ENCODE measurements at regions not wholly inside any gene's neighbourhood (a gene's known extent, or its start where the extent isn't known, plus 50 kb on each side); places are given as distances from the start of the nearest gene placed in this dataset.

DNA sequence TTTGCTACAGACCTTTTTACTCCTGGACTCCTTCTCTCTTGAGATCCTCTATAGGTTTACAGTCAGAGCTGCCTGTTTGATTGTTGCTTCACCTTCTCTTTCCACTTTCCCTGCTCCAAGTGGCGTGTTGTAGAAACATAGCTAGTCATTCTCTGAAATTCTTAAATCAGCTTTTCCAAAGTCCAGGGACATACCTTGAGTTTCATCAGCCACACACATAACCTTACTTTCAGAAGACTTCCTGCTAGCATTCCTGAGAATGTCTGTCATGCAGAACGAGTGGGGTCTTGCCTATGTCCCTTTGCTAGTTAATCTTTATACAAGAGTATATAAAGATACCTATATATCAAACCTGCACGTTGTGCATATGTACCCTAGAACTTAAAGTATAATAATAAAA, 230.3 kb upstream of the ZNF462 start:
- TF ChIP-seq RAD21 (IDR thresholded peaks at IDR 0.05; ENCODE audit: low read depth), result no peak
- no peak for TF ChIP-seq TEAD4 (IDR thresholded peaks at IDR 0.05)
- TF ChIP-seq, protein P1, sequence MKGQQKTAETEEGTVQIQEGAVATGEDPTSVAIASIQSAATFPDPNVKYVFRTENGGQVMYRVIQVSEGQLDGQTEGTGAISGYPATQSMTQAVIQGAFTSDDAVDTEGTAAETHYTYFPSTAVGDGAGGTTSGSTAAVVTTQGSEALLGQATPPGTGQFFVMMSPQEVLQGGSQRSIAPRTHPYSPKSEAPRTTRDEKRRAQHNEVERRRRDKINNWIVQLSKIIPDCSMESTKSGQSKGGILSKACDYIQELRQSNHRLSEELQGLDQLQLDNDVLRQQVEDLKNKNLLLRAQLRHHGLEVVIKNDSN (IDR thresholded peaks at IDR 0.05), result no peak
- no peak for TF ChIP-seq ZBTB7A (IDR thresholded peaks at IDR 0.05; ENCODE audit: low read depth)
- TF ChIP-seq FOXM1 (IDR thresholded peaks at IDR 0.05; ENCODE audit: borderline replicate concordance, low read depth), result no peak
- TF ChIP-seq EGR1 (IDR thresholded peaks at IDR 0.05), result no peak
- TF ChIP-seq, protein P2, sequence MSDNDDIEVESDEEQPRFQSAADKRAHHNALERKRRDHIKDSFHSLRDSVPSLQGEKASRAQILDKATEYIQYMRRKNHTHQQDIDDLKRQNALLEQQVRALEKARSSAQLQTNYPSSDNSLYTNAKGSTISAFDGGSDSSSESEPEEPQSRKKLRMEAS (IDR thresholded peaks at IDR 0.05), result no peak
- no peak for TF ChIP-seq TAF1 (IDR thresholded peaks at IDR 0.05; ENCODE audit: low read depth)

DNA sequence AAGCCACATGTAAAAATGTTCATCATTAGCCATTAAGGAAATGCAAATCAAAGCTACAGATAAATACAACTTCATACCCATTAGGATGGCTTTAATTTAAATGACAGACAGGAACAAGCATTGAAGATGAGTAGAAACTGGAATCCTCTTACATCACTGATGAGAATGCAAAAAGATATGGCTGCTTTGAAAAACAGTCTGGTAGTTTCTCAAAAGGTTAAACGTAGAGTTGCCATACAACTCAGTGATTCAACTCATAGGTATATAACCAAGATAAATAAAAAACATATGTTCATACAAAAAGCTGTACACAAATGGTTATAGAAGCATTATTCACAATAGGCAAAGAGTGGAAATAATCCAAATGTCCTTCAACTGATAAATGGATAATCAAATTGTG, 228.8 kb upstream of the ZNF462 start:
- no peak for TF ChIP-seq EP300 (IDR thresholded peaks at IDR 0.05; ENCODE audit: borderline replicate concordance)
- no peak for TF ChIP-seq TCF12 (IDR thresholded peaks at IDR 0.05; ENCODE audit: low read depth)
- TF ChIP-seq, protein P1 (IDR thresholded peaks at IDR 0.05), result no peak
- no peak for TF ChIP-seq FOXM1 (IDR thresholded peaks at IDR 0.05; ENCODE audit: borderline replicate concordance, low read depth)
- no peak for TF ChIP-seq TAF1 (IDR thresholded peaks at IDR 0.05; ENCODE audit: low read depth)
- no peak for TF ChIP-seq NFIC (IDR thresholded peaks at IDR 0.05)
- no peak for TF ChIP-seq CEBPB (IDR thresholded peaks at IDR 0.05)
- TF ChIP-seq, protein P2 (IDR thresholded peaks at IDR 0.05), result no peak
- TF ChIP-seq RAD21 (IDR thresholded peaks at IDR 0.05; ENCODE audit: low read depth), result no peak
- no peak for TF ChIP-seq CREB1 (IDR thresholded peaks at IDR 0.05; ENCODE audit: low read depth)
- no peak for TF ChIP-seq EGR1 (IDR thresholded peaks at IDR 0.05)
- no peak for TF ChIP-seq YY1 (IDR thresholded peaks at IDR 0.05; ENCODE audit: low read depth)
- TF ChIP-seq ZBTB7A (IDR thresholded peaks at IDR 0.05; ENCODE audit: low read depth), result no peak
- TF ChIP-seq, protein P3, sequence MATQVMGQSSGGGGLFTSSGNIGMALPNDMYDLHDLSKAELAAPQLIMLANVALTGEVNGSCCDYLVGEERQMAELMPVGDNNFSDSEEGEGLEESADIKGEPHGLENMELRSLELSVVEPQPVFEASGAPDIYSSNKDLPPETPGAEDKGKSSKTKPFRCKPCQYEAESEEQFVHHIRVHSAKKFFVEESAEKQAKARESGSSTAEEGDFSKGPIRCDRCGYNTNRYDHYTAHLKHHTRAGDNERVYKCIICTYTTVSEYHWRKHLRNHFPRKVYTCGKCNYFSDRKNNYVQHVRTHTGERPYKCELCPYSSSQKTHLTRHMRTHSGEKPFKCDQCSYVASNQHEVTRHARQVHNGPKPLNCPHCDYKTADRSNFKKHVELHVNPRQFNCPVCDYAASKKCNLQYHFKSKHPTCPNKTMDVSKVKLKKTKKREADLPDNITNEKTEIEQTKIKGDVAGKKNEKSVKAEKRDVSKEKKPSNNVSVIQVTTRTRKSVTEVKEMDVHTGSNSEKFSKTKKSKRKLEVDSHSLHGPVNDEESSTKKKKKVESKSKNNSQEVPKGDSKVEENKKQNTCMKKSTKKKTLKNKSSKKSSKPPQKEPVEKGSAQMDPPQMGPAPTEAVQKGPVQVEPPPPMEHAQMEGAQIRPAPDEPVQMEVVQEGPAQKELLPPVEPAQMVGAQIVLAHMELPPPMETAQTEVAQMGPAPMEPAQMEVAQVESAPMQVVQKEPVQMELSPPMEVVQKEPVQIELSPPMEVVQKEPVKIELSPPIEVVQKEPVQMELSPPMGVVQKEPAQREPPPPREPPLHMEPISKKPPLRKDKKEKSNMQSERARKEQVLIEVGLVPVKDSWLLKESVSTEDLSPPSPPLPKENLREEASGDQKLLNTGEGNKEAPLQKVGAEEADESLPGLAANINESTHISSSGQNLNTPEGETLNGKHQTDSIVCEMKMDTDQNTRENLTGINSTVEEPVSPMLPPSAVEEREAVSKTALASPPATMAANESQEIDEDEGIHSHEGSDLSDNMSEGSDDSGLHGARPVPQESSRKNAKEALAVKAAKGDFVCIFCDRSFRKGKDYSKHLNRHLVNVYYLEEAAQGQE (IDR thresholded peaks at IDR 0.05; ENCODE audit: low read depth), result no peak
- TF ChIP-seq TEAD4 (IDR thresholded peaks at IDR 0.05), result no peak

DNA sequence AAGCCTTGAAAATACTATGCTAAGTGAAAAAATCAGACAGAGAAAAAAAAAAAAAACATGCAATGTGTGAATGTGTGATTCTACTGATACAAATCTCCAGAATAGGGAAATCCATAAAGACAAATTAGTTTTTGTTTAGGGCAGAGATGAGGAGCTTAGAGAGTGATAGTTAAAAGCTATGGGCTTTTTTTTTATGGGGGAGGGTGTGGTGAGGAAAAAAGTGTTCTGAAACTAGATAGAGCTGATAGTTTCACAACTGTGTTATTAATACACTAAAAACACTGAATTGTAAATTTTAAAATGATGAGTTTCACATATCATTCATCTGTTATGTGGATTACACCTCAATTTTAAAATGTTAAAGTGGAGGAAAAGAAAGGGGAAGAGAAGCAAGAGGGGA, 228.3 kb upstream of the ZNF462 start:
- no peak for TF ChIP-seq ZBTB7A (IDR thresholded peaks at IDR 0.05; ENCODE audit: low read depth)

- no peak for TF ChIP-seq RAD21 (IDR thresholded peaks at IDR 0.05; ENCODE audit: low read depth)
- TF ChIP-seq CREB1 (IDR thresholded peaks at IDR 0.05; ENCODE audit: low read depth), result no peak
- TF ChIP-seq EP300 (IDR thresholded peaks at IDR 0.05; ENCODE audit: borderline replicate concordance), result no peak
- TF ChIP-seq TCF12 (IDR thresholded peaks at IDR 0.05; ENCODE audit: low read depth), result no peak
- no peak for TF ChIP-seq CEBPB (IDR thresholded peaks at IDR 0.05)
- no peak for TF ChIP-seq FOXM1 (IDR thresholded peaks at IDR 0.05; ENCODE audit: borderline replicate concordance, low read depth)
- TF ChIP-seq, protein P3 (IDR thresholded peaks at IDR 0.05; ENCODE audit: low read depth), result no peak
- TF ChIP-seq EGR1 (IDR thresholded peaks at IDR 0.05), result no peak
- TF ChIP-seq TAF1 (IDR thresholded peaks at IDR 0.05; ENCODE audit: low read depth), result no peak
- TF ChIP-seq YY1 (IDR thresholded peaks at IDR 0.05; ENCODE audit: low read depth), result no peak
- TF ChIP-seq NFIC (IDR thresholded peaks at IDR 0.05), result no peak
- TF ChIP-seq, protein P2 (IDR thresholded peaks at IDR 0.05), result no peak
- TF ChIP-seq, protein P1 (IDR thresholded peaks at IDR 0.05), result no peak
- no peak for TF ChIP-seq ZBTB7A (IDR thresholded peaks at IDR 0.05; ENCODE audit: low read depth)
Observed at GRCh38 chr9:106637486-106637885, 225.5 kb upstream of the ZNF462 start.

GRCh38 chr9:106639873-106640568, 222.9 kb upstream of the ZNF462 start:
- no peak for TF ChIP-seq CEBPB (IDR thresholded peaks at IDR 0.05)
- TF ChIP-seq, protein P2 (IDR thresholded peaks at IDR 0.05), result no peak
- no peak for TF ChIP-seq NFIC (IDR thresholded peaks at IDR 0.05)
- no peak for TF ChIP-seq CREB1 (IDR thresholded peaks at IDR 0.05; ENCODE audit: low read depth)
